HS-5 (cell line): ENCODE measurements at regions not wholly inside any gene's neighbourhood (a gene's known extent, or its start where the extent isn't known, plus 50 kb on each side); places are given as distances from the start of the nearest gene placed in this dataset.
A peak's percentile ranks its signal among the peaks of the same experiment; 100 is the strongest.
"Not testable (repeated sequence)": the region's sequence is repeated elsewhere in the genome, so short reads cannot be mapped to it uniquely, and the experiment has no call there.

Source experiments
- DNase-seq: peaks from one replicate; pipeline ENCODE4 v3.0.0-alpha.2; 2012; ENCODE audit warnings: low read depth

DNA sequence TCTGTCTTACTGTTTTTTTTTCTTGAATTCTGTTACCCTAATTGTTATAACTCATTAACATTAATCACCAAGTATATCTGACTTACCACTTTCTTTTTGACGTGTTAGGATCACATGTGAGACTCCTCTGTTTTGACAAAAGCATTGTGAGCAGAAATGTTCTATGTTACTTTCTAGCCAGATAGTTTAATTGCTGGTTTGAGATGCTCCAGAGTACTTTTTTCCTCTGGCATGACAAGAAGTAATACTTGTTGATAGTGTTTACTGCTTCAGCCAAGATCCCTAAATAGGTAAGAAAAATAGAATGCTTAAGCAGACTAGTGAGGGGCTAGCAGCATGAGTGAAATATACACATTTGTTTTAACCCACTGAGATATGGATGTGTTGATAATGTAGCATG, 303.9 kb upstream of the PABPC4L start:
- DNase-seq, result no peak

DNA sequence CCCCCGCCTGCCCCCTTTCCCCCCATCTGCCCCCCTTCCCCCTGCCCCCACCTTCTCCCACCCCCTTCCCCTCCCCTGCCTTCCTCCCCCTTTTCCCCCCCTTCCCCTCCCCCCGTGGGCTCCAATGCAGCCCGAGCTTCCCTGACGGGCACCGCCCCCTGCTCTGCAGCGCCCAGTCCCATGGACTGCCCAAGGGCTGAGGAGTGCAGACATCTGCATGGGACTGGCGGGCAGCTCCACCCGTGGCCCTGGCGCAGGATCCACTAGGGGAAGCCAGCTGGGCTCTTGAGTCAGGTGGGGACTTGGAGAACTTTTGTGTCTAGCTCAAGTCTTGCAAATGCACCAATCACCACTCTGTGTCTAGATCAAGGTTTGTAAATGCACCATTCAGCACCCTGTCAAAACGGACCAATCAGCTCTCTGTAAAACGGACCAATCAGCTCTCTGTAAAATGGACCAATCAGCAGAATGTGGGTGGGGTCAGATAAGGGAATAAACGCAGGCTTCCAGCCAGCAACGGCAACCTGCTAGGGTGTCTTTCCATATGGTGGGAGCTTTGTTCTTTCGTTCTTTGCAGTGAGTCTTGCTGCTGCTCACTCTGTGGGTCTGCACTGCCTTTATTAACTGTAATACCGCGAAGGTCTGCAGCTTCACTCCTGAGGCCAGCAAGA, 300.5 kb upstream of the PABPC4L start:
- DNase-seq, result no peak

DNA sequence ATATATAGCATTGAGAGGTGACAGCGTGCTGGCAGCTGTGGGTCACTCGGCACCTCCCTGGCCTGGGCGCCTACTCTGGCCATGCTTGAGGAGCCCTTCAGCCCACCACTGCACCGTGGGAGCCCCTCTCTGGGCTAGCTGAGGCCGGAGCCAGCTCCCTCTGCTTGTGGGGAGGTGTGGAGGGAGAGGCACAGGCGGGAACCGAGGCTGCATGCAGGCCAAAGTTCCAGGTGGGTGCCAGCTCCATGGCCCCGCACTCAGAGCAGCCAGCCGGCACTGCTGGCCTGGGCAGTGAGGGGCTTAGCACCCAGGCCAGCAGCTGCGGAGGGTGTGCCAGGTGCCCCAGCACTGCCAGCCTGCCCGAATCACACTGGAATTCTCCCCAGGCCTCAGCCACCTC, 299.9 kb upstream of the PABPC4L start:
- not testable (repeated sequence) for DNase-seq

- DNase-seq, result no peak
These were observed 297.5 kb upstream of the PABPC4L start for GRCh38 chr4:134499074-134499473.

- peak; percentile 25 for DNase-seq
These were observed 289.3 kb upstream of the PABPC4L start for GRCh38 chr4:134490863-134491262.

DNA sequence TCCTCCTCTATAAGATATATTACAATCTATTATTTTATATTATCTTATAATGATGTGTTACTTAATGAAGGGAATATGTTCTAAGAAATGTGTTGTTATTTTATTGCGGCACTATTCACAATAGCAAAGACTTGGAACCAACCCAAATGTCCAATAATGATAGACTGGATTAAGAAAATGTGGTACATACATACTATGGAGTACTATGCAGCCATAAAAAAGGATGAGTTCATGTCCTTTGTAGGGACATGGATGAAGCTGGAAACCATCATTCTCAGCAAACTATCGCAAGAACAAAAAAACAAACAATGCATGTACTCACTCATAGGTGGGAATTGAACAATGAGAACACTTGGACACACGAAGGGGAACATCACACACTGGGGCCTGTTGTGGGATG, 281.9 kb upstream of the PABPC4L start:
- DNase-seq, result not testable (repeated sequence)

DNA sequence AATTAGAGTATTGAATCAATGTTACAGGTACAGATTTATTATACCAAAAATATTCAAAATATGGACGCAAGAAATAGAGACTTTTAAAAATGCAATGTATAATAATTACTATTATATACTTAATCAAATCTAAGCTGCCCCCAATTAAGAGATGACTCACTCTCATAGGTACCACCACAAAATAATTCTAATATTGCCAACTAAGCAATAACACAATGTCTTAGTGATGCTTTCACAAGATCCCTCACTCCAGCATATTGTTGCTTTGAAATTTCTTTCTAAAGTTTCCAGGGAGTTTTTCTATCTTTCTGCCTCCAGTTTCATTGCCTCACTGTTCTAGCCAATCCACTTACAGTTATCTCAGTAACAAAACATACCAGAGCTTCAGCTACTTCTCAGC, 270.0 kb upstream of the PABPC4L start:
- DNase-seq, result no peak

GRCh38 chr4:134470544-134470943, 269.0 kb upstream of the PABPC4L start:
- DNase-seq, result no peak

- DNase-seq, result no peak
These were observed 263.8 kb upstream of the PABPC4L start for GRCh38 chr4:134465417-134465816.

- no peak for DNase-seq
These were observed 262.2 kb upstream of the PABPC4L start for GRCh38 chr4:134463771-134464170.

GRCh38 chr4:134426821-134427220, 225.2 kb upstream of the PABPC4L start:
- DNase-seq, result no peak

DNA sequence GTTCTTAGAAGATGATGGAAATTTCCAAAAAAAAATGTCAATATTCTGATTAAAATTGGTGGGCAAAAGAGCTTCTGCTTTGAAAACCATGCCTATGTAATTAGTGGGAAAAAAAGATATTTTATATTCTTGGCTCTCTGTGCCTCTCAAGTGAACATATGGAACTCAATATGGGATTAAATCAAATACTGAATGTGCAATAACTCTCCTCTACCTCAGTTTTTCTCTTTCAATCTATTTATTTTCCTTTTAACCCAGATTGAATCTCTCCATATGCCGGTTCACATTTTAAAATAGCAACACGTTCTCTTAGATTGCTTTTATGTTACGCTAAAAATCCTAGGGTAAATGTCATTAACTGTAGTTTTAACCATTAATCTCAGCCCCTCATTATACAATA, 224.2 kb upstream of the PABPC4L start:
- DNase-seq, result no peak

GRCh38 chr4:134422776-134423175, 221.2 kb upstream of the PABPC4L start:
- no peak for DNase-seq

DNA sequence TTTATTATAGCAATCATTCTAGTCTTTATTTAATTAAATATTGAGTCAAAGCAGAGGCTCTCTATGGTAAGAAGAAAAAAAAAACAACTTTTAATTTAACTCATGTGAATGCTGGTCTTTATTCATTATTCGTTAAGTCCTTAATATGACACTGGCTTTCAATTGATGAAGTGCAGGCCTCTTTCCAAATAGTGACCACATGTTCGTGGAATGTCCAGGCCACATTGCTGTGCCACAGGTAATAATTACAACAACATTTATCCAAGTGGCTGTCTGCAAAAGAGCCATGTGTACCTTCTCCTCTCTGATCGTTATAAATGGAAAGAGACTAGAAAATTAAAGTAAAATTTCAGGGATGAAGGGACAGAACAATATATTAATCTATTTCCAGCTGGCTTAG, 220.1 kb upstream of the PABPC4L start:
- no peak for DNase-seq

DNA sequence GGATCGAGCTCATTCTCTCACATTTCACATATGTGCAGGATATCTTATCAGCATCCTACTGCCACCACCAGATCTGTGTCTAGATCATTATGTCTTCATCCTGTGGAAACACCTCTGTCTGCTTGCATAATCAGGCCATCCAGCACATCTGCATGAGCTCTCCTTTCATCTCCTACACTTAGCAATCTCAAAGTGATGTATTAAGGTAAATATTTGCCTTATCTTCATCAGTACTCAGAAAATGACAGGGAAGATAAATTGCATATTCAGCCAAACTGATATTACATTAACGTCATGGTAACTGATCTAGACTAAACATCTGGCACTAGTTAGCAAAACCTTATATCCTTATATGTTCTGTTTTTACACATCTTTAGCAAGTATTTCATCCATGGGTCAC, 207.3 kb upstream of the PABPC4L start:
- no peak for DNase-seq

DNA sequence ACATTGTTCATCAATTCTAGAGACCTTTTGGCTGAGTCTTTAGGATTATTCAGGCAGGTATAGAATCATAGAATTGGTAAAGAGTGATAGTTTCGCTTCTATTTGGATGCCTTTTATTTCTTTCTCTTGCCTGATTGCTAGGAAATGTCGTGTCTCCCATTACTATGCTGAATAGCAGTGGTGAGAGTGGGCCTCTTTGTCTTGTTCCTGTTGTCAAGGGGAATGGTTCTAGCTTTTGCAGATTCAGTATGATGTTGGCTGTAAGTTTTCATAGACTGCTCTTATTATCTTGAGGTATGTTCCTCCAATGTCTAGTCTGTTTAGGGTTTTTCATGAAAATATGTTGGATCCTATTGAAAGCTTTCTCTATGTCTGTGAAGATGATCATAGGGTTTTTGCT, 200.2 kb upstream of the PABPC4L start:
- no peak for DNase-seq

- no peak for DNase-seq
These were observed 192.0 kb upstream of the PABPC4L start for GRCh38 chr4:134393592-134393991.

GRCh38 chr4:134390319-134390718, 188.7 kb upstream of the PABPC4L start:
- DNase-seq, result no peak

DNA sequence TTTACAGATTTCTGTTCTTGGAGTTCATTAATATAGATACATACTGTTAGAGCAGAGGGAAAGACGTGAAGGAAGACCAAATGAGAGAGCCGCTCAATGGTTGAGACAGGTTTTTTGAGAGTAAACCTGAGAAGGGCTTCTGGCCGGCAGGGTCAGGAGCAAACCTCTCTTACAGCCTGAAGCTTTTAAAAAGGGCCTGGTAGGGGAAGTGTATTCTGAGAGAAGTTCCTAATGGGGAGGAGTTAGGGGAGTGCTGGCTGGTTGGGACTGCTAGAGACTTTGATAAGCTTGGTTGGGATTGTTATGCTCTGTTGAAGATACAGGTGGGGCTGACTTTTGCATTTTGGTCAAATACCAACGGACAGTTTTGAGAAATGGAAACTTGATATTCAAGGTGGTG, 186.8 kb upstream of the PABPC4L start:
- DNase-seq, result no peak

DNA sequence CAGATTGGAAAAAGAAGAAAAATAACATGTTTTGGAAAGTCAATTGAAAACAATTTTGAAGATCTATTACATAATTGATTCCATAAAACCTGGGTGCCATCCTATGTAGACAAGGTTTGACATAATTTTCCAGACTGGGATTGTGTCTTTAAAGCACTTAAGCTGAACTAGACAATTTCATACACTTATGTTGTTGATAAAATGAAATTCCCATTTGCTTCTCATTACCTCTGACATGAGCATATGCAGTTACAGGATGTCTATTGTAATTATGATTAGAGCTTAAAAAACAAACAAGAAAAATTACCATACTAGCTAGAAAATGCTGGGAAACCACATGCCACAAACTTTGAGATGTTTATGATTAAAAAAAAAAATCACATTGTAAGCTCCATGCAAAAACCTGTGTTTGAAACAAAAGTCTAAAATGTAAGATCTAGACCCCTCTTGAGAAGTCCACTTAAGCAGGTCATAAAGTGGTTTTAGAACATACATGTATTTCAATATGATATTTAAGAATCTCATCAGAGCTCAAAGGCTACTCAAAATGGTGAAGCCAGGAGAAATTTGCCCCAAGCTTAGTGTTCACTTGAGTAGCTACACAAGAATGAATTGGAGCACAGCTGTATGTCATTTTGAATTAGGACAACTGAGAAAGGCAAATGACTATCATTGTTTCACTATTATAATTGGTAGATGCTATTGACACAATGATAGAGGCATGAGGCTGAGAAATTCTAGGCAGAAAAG, 181.1 kb upstream of the PABPC4L start:
- DNase-seq, result no peak

DNA sequence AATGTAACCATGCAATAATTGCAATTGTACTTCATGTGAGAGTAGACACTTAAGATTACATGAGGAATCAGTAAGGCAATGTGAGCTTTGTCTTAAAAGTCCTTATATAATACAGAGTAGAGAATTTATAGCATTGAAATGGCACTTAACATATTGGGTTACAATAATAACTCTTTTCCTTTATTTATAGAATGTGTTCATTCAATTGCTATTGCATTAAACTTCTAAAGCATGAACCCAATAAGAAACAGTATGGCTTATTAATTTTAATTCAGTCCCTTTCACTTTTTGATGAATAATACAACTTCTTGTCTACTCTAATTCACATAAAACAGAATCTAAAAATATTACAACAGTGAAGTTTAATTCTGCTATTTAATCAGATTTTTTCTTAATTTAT, 174.2 kb upstream of the PABPC4L start:
- DNase-seq, result no peak

GRCh38 chr4:134365852-134366251, 164.3 kb upstream of the PABPC4L start:
- DNase-seq, result peak; percentile 30

DNA sequence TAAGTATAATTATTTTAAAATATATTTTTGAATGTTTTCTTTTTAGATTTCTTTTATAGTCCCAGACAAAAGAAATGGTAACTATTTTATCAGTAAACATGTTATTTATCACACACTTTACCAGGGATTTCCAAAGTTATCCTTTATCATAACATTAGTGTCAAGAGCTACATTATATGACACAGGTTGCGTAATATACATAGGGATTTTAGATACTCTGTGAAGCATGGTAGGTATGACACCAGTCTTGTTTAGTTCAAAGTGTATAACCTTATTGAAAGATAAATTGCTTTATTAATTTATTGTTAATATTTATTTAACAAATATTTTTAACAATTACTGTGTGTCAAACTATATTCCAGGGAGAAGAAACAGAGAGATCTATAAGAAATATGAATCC, 163.3 kb upstream of the PABPC4L start:
- no peak for DNase-seq

GRCh38 chr4:134345244-134345643, 143.7 kb upstream of the PABPC4L start:
- no peak for DNase-seq
